22Rv1 (cell line): ENCODE measurements at regions not wholly inside any gene's neighbourhood (a gene's known extent, or its start where the extent isn't known, plus 50 kb on each side); places are given as distances from the start of the nearest gene placed in this dataset.
"Not testable (repeated sequence)": the region's sequence is repeated elsewhere in the genome, so short reads cannot be mapped to it uniquely, and the experiment has no call there.

Experiments
- H3K27ac ChIP-seq: fragments of 450-650 bp; 2 replicates; pipeline ENCODE4 v1.5.1; 2017
- CTCF ChIP-seq: fragments of 450-650 bp; IDR thresholded peaks from 2 replicates; pipeline ENCODE4 v1.5.1; 2017; ENCODE audit warnings: mild to moderate bottlenecking
- ZFX ChIP-seq: fragments of 450-650 bp; IDR thresholded peaks from 2 replicates; pipeline ENCODE4 v1.6.1; 2017; ENCODE audit warnings: antibody characterized with exemption, borderline replicate concordance

GRCh38 chr6:51167468-51167867, 348.8 kb downstream of the TFAP2B start:
- TF ChIP-seq ZFX: no peak
- TF ChIP-seq CTCF: no peak
- H3K27ac ChIP-seq: no peak overlapping the region; the same call in 1 of the 2 replicates

- H3K27ac ChIP-seq: no peak overlapping the region
- TF ChIP-seq ZFX (no peak), CTCF (no peak; the same call in 1 of the 2 replicates)
Measured at GRCh38 chr6:51182827-51183226, 364.2 kb downstream of the TFAP2B start.

GRCh38 chr6:51184046-51184445, 365.4 kb downstream of the TFAP2B start:
- no peak for TF ChIP-seq ZFX
- no peak for TF ChIP-seq CTCF

GRCh38 chr6:51193163-51193562, 374.5 kb downstream of the TFAP2B start:
- not testable (repeated sequence) for H3K27ac ChIP-seq

More at GRCh38 chr6:51184046-51184445, 365.4 kb downstream of the TFAP2B start:
- H3K27ac ChIP-seq: no peak overlapping the region

- no peak overlapping the region for H3K27ac ChIP-seq
- TF ChIP-seq ZFX (no peak), CTCF (no peak)
Measured at GRCh38 chr6:51199105-51199552, 380.5 kb downstream of the TFAP2B start.

- TF ChIP-seq CTCF (no peak), ZFX (no peak)
- no peak overlapping the region for H3K27ac ChIP-seq
Measured at GRCh38 chr6:51199733-51200260, 381.1 kb downstream of the TFAP2B start.

GRCh38 chr6:51200676-51201075, 382.0 kb downstream of the TFAP2B start:
- TF ChIP-seq CTCF (no peak), ZFX (no peak)
- H3K27ac ChIP-seq: no peak overlapping the region

- H3K27ac ChIP-seq: not testable (repeated sequence)
Measured at GRCh38 chr6:51202653-51203052, 384.0 kb downstream of the TFAP2B start.
